ENCODE measurements at regions not wholly inside any gene's neighbourhood (a gene's known extent, or its start where the extent isn't known, plus 50 kb on each side); places are given as distances from the start of the nearest gene placed in this dataset.

- Mint-ChIP-seq H3K27ac (no peak overlapping the region), H3K4me3 (no peak overlapping the region), H3K27me3 (no peaks in the 10 kb centered on the region), H3K36me3 (no peaks in the 10 kb centered on the region), H3K9me3 (peaks cover 7% of the 10 kb centered on the region), H3K4me1 (peaks cover 8% of the 10 kb centered on the region)
- ATAC-seq, result no peak
Measured at GRCh38 chr5:68352166-68352565, 136.6 kb downstream of the PIK3R1 start.

GRCh38 chr5:68353605-68354004, 138.0 kb downstream of the PIK3R1 start:
- Mint-ChIP-seq H3K36me3 (no peaks in the 10 kb centered on the region), H3K9me3 (no peaks in the 10 kb centered on the region), H3K4me3 (no peak overlapping the region), H3K4me1 (no peaks in the 10 kb centered on the region), H3K27ac (no peak overlapping the region), H3K27me3 (no peaks in the 10 kb centered on the region)
- no peak for ATAC-seq

- no peaks in the 10 kb centered on the region for H3K9me3 Mint-ChIP-seq
- no peaks in the 10 kb centered on the region for H3K4me1 Mint-ChIP-seq
- H3K4me3 Mint-ChIP-seq, result no peak overlapping the region
- H3K27ac Mint-ChIP-seq, result no peak overlapping the region
- ATAC-seq, result no peak
- no peaks in the 10 kb centered on the region for H3K36me3 Mint-ChIP-seq
- H3K27me3 Mint-ChIP-seq, result no peaks in the 10 kb centered on the region
Measured at GRCh38 chr5:68354315-68354714, 138.8 kb downstream of the PIK3R1 start.

DNA sequence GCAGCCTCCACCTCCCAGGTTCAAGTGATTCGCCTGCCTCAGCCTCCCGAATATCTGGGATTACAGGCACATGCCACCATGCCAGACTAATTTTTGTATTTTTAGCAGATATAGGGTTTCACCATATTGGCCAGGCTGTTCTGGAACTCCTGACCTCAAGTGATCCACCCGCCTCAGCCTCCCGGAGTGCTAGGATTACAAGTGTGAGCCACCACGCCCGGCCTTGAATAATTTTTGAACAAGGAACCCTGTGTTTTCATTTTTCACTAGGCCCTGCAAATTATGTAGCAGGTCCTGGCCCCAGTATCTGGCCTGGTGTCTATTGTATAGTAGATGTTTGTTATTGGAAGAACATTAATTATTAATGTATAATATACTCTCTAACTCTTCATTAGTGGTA, 140.7 kb downstream of the PIK3R1 start:
- H3K9me3 Mint-ChIP-seq, result no peaks in the 10 kb centered on the region
- ATAC-seq, result no peak
- H3K27ac Mint-ChIP-seq, result no peak overlapping the region
- no peak overlapping the region for H3K4me3 Mint-ChIP-seq
- no peaks in the 10 kb centered on the region for H3K36me3 Mint-ChIP-seq
- no peaks in the 10 kb centered on the region for H3K4me1 Mint-ChIP-seq
- no peaks in the 10 kb centered on the region for H3K27me3 Mint-ChIP-seq

DNA sequence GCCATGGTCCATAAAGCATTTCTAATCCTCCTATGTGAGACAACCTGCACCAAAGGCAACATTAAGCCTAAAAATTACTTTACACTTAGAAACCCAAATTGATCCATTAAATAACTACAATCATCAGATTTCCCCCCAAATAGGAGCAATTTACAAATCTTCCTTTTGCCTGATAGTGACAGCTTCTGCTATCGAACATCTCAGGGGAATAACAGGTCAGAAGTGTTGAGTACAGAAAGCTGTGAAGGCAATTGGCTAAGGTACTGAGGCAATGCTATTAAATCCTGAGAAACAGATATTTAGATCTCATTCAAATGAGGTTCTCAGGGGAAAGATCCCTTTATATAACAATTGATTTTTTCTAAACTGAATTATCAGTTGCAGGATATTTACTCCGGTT, 141.1 kb downstream of the PIK3R1 start:
- H3K27me3 Mint-ChIP-seq, result no peaks in the 10 kb centered on the region
- H3K4me3 Mint-ChIP-seq, result no peak overlapping the region
- no peaks in the 10 kb centered on the region for H3K9me3 Mint-ChIP-seq
- H3K36me3 Mint-ChIP-seq, result no peaks in the 10 kb centered on the region
- no peak overlapping the region for H3K27ac Mint-ChIP-seq
- no peaks in the 10 kb centered on the region for H3K4me1 Mint-ChIP-seq
- ATAC-seq, result no peak

GRCh38 chr5:68359699-68360098, 144.1 kb downstream of the PIK3R1 start:
- Mint-ChIP-seq H3K27ac (no peak overlapping the region), H3K27me3 (no peaks in the 10 kb centered on the region), H3K4me3 (no peak overlapping the region), H3K4me1 (no peaks in the 10 kb centered on the region), H3K9me3 (no peaks in the 10 kb centered on the region), H3K36me3 (no peaks in the 10 kb centered on the region)
- ATAC-seq, result no peak

DNA sequence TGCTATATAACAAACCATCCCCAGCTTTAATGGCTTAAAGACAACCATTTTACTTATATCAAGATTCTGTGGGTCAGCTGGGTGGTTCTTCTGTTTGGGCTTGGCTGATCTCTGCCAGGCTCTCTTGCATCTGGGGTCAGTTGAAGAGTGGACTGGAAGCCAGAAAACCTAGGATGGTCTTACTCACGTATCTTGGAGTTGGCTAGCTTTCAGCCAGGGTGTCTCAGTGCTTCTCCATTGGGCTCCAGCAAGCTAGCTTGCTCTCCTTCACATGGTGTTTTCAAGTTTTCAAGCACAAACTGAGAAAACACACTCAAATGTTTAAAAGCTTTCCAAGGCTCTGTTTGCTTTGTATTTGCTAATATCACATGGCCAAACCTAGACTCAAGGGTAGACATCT, 146.8 kb downstream of the PIK3R1 start:
- Mint-ChIP-seq H3K27ac (no peak overlapping the region), H3K27me3 (no peaks in the 10 kb centered on the region), H3K9me3 (no peaks in the 10 kb centered on the region)

GRCh38 chr5:68365889-68366288, 150.3 kb downstream of the PIK3R1 start:
- H3K4me1 Mint-ChIP-seq, result peaks cover 15% of the 10 kb centered on the region
- no peak overlapping the region for H3K4me3 Mint-ChIP-seq
- no peak for ATAC-seq
- no peaks in the 10 kb centered on the region for H3K9me3 Mint-ChIP-seq
- H3K36me3 Mint-ChIP-seq, result no peaks in the 10 kb centered on the region
- H3K27me3 Mint-ChIP-seq, result no peaks in the 10 kb centered on the region
- H3K27ac Mint-ChIP-seq, result no peak overlapping the region

More for the DNA sequence above, 146.8 kb downstream of the PIK3R1 start:
- Mint-ChIP-seq H3K4me3 (no peak overlapping the region), H3K4me1 (no peaks in the 10 kb centered on the region), H3K36me3 (no peaks in the 10 kb centered on the region)
- ATAC-seq, result no peak

DNA sequence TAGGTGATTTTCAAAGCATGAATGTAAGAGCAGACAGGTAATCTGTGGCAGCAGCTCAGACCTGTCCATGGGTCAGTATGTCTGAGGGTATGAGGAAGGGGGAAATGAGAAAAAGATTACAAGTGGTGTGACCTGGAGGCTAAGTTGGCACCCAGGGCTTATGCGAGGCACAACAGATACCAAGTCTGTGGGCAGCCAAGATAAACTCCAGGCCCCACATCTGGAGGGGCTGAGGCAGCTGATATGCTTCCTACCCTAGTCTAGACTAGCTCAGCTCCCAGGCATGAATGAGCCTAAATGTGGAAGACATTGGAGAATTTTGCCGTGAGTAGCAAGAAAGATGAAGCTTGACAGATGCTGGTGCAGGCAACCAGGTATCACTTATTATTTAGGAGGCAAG, 151.7 kb downstream of the PIK3R1 start:
- ATAC-seq, result no peak
- H3K4me3 Mint-ChIP-seq, result no peak overlapping the region
- peaks cover 21% of the 10 kb centered on the region for H3K4me1 Mint-ChIP-seq
- H3K9me3 Mint-ChIP-seq, result no peaks in the 10 kb centered on the region
- H3K36me3 Mint-ChIP-seq, result no peaks in the 10 kb centered on the region
- peaks cover 5% of the 10 kb centered on the region for H3K27me3 Mint-ChIP-seq
- no peak overlapping the region for H3K27ac Mint-ChIP-seq

DNA sequence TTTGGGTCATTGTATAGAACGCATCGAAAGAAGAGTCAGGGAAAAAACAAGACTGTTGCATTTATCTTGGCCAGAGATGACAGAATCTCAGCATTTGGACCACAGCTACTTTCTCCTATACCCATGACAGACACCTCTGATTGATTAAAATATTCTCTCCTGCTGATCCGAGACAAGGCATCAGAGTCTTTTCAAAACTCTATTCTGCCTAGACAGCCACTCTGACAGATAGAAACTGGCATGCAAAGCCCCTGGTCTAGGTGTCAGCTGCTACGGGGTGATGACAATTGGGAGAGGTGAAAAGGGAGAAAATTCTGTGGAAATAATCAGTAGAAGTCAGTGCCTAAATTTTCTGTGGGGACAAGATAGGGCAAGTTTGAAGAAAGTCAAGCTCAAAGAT, 152.2 kb downstream of the PIK3R1 start:
- H3K27ac Mint-ChIP-seq, result no peak overlapping the region
- no peaks in the 10 kb centered on the region for H3K9me3 Mint-ChIP-seq
- no peaks in the 10 kb centered on the region for H3K36me3 Mint-ChIP-seq
- H3K27me3 Mint-ChIP-seq, result peaks cover 10% of the 10 kb centered on the region
- no peak overlapping the region for H3K4me3 Mint-ChIP-seq
- H3K4me1 Mint-ChIP-seq, result peaks cover 25% of the 10 kb centered on the region
- ATAC-seq, result no peak

DNA sequence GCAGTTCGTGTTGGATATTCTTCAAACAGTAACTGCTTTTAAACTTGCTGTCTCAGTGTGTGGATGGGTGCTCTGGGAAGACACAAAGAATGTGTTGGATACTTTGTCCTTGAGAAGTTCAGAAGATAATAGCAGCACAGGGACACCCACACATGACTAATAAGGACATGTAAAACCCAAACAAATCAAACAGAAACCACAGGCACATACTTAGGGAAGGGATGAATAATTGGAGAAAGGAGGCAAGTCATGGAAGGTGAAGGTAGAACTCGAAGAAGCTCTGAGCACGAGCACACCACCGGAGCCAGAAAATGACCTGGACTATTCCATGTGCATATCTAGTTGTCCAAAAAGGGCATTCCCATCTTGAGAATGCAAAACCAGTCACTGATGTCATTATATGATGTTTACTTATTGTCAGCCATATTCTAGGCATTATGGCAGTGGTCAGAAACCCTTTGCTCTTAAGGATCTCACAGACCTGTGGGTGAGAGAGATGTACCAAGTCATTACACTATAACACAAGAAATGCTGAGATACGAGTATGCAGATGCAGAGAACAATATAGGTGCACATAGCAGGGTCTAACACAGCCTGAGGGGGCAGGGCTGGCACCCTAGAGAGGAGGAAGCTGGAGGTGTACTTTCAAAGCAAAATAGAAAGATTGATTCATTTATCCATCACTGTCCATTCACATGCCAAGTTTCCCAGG, 152.9 kb downstream of the PIK3R1 start:
- H3K36me3 Mint-ChIP-seq, result no peaks in the 10 kb centered on the region
- peaks cover 25% of the 10 kb centered on the region for H3K4me1 Mint-ChIP-seq
- no peak overlapping the region for H3K27ac Mint-ChIP-seq
- ATAC-seq, result no peak
- H3K27me3 Mint-ChIP-seq, result peaks cover 17% of the 10 kb centered on the region
- peaks cover 3% of the 10 kb centered on the region for H3K9me3 Mint-ChIP-seq
- H3K4me3 Mint-ChIP-seq, result no peak overlapping the region

- H3K9me3 Mint-ChIP-seq, result peaks cover 3% of the 10 kb centered on the region
- H3K36me3 Mint-ChIP-seq, result no peaks in the 10 kb centered on the region
- ATAC-seq, result no peak
- peaks cover 25% of the 10 kb centered on the region for H3K4me1 Mint-ChIP-seq
- H3K27ac Mint-ChIP-seq, result no peak overlapping the region
- H3K27me3 Mint-ChIP-seq, result peaks cover 19% of the 10 kb centered on the region
- no peak overlapping the region for H3K4me3 Mint-ChIP-seq
Measured at GRCh38 chr5:68369023-68369359, 153.4 kb downstream of the PIK3R1 start.

GRCh38 chr5:68369457-68370125, 154.0 kb downstream of the PIK3R1 start:
- Mint-ChIP-seq H3K9me3 (peaks cover 3% of the 10 kb centered on the region), H3K27ac (no peak overlapping the region)

DNA sequence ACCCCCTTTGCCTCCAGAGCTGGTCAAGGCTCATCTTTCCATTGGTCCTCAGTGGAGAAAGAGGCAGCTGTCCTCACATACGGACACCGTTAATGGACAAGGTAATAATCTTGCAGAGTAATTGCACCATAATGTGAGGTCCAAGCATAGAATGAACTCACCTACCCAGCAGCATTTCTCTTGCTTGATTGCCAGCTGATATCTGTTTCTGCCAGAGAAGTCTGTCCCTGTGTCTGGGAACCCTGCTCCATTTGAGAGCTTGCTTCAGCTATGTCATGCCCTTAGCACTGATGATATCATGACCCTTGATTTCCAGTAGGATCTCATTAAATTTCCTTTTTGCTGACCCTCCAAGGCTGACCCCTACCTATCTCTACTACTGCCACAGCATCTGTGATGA, 154.6 kb downstream of the PIK3R1 start:
- Mint-ChIP-seq H3K27me3 (peaks cover 24% of the 10 kb centered on the region), H3K4me1 (peaks cover 31% of the 10 kb centered on the region), H3K36me3 (no peaks in the 10 kb centered on the region), H3K9me3 (peaks cover 3% of the 10 kb centered on the region), H3K4me3 (no peak overlapping the region), H3K27ac (no peak overlapping the region)
- ATAC-seq, result no peak

More at GRCh38 chr5:68369457-68370125, 154.0 kb downstream of the PIK3R1 start:
- peak; percentile 53 for ATAC-seq
- Mint-ChIP-seq H3K36me3 (no peaks in the 10 kb centered on the region), H3K27me3 (peaks cover 19% of the 10 kb centered on the region), H3K4me1 (peaks cover 25% of the 10 kb centered on the region), H3K4me3 (no peak overlapping the region)

DNA sequence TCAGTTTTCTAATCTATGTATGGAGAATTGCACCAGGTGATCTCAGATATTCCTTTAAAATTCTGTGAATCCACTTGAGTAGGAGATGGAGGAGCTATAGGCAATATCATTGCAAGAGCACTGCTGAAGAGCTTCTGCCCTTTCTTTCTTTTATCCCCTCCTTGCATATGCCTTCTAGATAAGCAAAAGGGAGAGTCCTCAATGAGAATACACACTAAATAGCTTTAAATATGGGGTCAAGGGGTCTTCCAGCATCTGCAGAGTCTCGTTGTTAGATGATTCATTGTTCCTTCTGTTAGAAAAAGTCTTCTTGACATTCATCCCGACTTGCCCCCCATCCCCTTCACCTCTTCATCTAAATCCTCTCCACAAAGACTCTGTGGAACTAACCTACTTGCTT, 156.1 kb downstream of the PIK3R1 start:
- no peak overlapping the region for H3K27ac Mint-ChIP-seq
- no peak for ATAC-seq
- peaks cover 38% of the 10 kb centered on the region for H3K4me1 Mint-ChIP-seq
- peaks cover 3% of the 10 kb centered on the region for H3K9me3 Mint-ChIP-seq
- peaks cover 29% of the 10 kb centered on the region for H3K27me3 Mint-ChIP-seq
- H3K36me3 Mint-ChIP-seq, result no peaks in the 10 kb centered on the region
- no peak overlapping the region for H3K4me3 Mint-ChIP-seq

DNA sequence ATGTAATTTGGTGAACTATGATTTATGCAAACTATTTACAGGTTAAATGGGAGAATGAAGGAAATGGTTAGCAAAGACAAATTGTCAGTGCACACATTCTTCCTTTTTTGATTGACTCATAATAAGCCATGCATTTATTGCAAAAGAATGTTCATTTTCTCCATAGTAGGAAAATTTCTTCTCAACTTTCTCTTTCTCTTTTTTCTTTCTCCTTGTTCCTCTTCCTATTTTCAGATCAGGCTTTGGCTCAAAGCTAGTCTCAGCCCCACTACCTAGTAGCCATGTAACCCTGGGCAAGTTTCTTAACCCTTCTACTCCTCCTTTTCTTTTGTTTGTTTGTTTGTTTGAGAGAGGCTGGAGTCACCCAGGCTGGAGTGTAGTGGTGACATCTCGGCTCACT, 156.6 kb downstream of the PIK3R1 start:
- no peak overlapping the region for H3K27ac Mint-ChIP-seq
- no peaks in the 10 kb centered on the region for H3K36me3 Mint-ChIP-seq
- ATAC-seq, result no peak
- no peak overlapping the region for H3K4me3 Mint-ChIP-seq
- peaks cover 3% of the 10 kb centered on the region for H3K9me3 Mint-ChIP-seq
- H3K27me3 Mint-ChIP-seq, result peaks cover 29% of the 10 kb centered on the region
- peaks cover 38% of the 10 kb centered on the region for H3K4me1 Mint-ChIP-seq

Measured in stimulated activated memory B cell treated with anti-CD40 and anti-IgM and Interleukin-4, amounts not matched to agents 10 μg/mL and 1 μg/mL and 100 μg/mL, for 72 hours (primary cell).